Ascending aorta (tissue), 2 donors: ENCODE measurements at regions not wholly inside any gene's neighbourhood (a gene's known extent, or its start where the extent isn't known, plus 50 kb on each side); places are given as distances from the start of the nearest gene placed in this dataset.
"Not testable (repeated sequence)": the region's sequence is repeated elsewhere in the genome, so short reads cannot be mapped to it uniquely, and the experiment has no call there.

Experiments used
- DNase-seq, 2 donors: peaks; one replicate each; pipeline ENCODE4 v3.0.0-alpha.2; 2019; ENCODE audit warnings: low spot score in 2 of 2
- H3K27ac ChIP-seq, 2 donors: fragments of 200-600 bp; sonication (generic); one replicate each; pipeline ENCODE4 v1.5.1; 2016 to 2017; ENCODE audit warnings: mild to moderate bottlenecking in 1 of 2
- H3K27me3 ChIP-seq: fragments of 200-600 bp; sonication (generic); one replicate; pipeline ENCODE4 v1.5.1; 2017
- H3K36me3 ChIP-seq, 2 donors: fragments of 200-600 bp; sonication (generic); one replicate each; pipeline ENCODE4 v1.5.1; 2016
- H3K4me1 ChIP-seq, 2 donors: fragments of 200-600 bp; sonication (generic); one replicate each; pipeline ENCODE4 v1.5.1; 2016 to 2017; ENCODE audit warnings: mild to moderate bottlenecking in 1 of 2
- H3K4me3 ChIP-seq, 2 donors: fragments of 200-600 bp; sonication (generic); one replicate each; pipeline ENCODE4 v1.5.1; 2016 to 2017; ENCODE audit warnings: mild to moderate bottlenecking in 1 of 2
- H3K9me3 ChIP-seq, 2 donors: fragments of 200-600 bp; sonication (generic); one replicate each; pipeline ENCODE4 v1.5.1; 2016
- intact Hi-C: fragments of 100-400 bp; cut with DNase I; formaldehyde crosslinking; loops from one replicate; pipeline ENCODE4 v1.15.1; 2023
- TF ChIP-seq, protein P1 (sequence below), 3 experiments: fragments of 200-600 bp in 2 of 3; fragments of 450-650 bp in 1 of 3; sonication (generic) in 2 of 3; IDR thresholded peaks; one replicate each; pipeline ENCODE4 v1.5.1; 2016 to 2019; ENCODE audit warnings: antibody characterized with exemption in 3 of 3, mild to moderate bottlenecking in 1 of 3, moderate library complexity in 1 of 3

DNA sequence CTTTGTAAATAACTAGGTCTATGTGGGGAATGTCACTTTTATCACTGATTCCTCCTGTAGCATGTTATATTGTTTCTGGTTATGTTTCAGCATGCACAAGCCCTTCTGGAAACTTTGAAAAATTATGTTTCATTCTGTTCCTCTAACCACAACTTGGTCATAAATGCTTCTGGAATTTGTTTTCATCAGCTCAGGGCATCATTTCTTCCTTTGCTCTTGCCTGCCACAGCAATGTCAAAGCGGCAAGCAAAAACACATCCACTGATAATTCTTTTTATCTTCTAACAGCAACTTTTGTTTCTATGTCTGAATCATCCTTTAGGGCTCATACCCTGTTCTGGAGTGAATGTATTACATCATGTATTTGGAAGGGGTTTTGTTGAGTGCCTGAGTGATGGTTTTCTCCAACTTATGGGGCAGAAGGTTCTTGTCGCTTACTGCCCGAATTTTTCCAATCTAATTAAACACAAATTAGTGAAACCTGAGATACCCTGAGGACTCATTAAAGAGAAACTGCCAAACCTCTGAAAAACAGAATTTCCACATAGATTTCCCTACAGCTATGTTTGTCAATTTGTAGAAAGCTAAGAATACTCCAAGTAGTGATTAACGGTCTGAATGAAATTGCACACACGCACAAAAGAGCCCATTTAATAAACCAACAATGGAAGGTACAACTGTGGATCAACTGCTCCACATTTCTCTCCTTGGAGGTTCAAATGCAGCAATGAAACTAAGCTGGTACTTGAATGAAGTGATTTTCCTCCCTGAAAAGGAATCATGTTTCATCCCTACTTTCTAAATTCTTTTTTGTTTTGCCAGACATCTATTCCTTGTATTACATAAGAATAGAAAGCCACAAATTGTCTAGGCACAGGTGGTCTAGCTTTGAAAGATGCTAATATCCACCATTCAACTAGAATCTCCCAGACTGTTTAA lies 173.5 kb upstream of the KRR1 start:
- Histone ChIP-seq H3K27me3 (no peaks in the 10 kb centered on the region), H3K27ac (peak overlapping the region in 1 of 2 donors; percentile 27), H3K36me3 (no peaks in the 10 kb centered on the region), H3K4me1 (no peaks in the 10 kb centered on the region), H3K4me3 (no peak overlapping the region), H3K9me3 (no peaks in the 10 kb centered on the region)
- intact Hi-C loops: no loop called here
- no peak for DNase-seq
- TF ChIP-seq, protein P1, sequence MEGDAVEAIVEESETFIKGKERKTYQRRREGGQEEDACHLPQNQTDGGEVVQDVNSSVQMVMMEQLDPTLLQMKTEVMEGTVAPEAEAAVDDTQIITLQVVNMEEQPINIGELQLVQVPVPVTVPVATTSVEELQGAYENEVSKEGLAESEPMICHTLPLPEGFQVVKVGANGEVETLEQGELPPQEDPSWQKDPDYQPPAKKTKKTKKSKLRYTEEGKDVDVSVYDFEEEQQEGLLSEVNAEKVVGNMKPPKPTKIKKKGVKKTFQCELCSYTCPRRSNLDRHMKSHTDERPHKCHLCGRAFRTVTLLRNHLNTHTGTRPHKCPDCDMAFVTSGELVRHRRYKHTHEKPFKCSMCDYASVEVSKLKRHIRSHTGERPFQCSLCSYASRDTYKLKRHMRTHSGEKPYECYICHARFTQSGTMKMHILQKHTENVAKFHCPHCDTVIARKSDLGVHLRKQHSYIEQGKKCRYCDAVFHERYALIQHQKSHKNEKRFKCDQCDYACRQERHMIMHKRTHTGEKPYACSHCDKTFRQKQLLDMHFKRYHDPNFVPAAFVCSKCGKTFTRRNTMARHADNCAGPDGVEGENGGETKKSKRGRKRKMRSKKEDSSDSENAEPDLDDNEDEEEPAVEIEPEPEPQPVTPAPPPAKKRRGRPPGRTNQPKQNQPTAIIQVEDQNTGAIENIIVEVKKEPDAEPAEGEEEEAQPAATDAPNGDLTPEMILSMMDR (IDR thresholded peaks at IDR 0.05): no peak

DNA sequence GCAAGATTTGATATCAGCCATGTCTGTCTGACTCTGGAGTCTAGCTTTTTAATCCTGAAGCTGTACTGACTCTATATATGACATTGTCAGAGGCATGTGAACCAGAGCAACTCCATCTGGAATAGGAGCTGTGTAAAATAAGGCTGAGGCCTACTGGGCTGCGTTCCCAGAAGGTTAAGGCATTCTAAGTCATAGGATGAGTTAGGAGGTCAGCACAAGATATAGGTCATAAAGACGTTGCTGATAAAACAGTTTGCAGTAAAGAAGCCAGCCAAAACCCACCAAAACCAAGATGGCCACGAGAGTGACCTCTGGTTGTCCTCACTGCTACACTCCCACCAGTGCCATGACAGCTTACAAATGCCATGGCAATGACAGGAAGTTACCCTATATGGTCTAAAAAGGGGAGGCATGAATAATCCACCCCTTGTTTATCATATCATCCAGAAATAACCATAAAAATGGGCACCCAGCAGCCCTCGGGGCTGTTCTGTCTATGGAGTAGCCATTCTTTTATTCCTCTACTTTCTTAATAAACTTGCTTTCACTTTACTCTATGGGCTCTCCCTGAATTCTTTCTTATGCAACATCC lies 172.7 kb upstream of the KRR1 start:
- H3K4me3 ChIP-seq, H3K4me1 ChIP-seq, H3K27me3 ChIP-seq, H3K36me3 ChIP-seq, intact Hi-C loops, DNase-seq, H3K9me3 ChIP-seq: not testable (repeated sequence)
- peak overlapping the region in 1 of 2 donors; percentile 27 for H3K27ac ChIP-seq

DNA sequence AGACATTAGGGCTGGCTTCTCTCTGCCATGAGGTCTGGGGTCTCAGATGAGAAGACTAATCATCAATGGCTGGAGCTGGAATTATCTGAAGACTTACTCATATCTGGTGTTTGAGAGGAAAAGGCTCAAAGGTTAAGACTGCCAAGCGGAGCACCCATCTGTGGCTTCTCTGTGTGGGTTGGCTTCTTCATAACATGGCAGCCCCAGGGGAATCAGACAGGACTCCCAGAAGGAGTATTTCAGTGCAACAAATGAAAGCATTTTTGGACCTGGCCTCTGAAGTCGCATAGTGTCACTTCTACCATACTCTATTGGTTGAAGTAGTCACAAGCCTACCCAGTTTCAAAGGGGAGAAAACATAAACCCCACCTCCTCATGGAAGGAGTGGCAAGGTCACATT lies 171.8 kb upstream of the KRR1 start:
- intact Hi-C loops: no loop called here
- TF ChIP-seq, protein P1 (IDR thresholded peaks at IDR 0.05): no peak
- no peak overlapping the region for H3K27ac ChIP-seq
- no peaks in the 10 kb centered on the region for H3K27me3 ChIP-seq
- no peak overlapping the region for H3K4me3 ChIP-seq
- DNase-seq: no peak
- no peaks in the 10 kb centered on the region for H3K36me3 ChIP-seq
- H3K9me3 ChIP-seq: no peaks in the 10 kb centered on the region
- no peaks in the 10 kb centered on the region for H3K4me1 ChIP-seq

DNA sequence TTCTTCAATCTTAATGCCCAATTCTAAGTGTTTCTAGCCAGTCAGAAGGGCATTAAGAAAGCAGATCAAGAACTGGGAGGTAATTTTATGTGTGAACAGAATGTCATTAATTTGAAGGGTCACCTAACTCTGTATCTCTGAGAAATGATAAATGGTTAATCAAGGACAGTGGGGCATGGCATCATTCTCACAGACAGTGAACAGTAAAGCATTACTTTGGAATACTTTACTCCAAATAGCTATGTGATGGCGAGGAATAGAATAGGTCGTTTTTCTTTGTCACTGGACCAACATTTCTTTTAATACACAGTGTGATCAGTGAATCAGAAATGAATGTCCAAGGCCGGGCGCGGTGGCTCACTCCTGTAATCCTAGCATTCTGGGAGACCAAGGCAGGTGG lies 166.1 kb upstream of the KRR1 start:
- intact Hi-C loops: no loop called here
- TF ChIP-seq, protein P1 (IDR thresholded peaks at IDR 0.05): no peak
- no peak overlapping the region for H3K27ac ChIP-seq

DNA sequence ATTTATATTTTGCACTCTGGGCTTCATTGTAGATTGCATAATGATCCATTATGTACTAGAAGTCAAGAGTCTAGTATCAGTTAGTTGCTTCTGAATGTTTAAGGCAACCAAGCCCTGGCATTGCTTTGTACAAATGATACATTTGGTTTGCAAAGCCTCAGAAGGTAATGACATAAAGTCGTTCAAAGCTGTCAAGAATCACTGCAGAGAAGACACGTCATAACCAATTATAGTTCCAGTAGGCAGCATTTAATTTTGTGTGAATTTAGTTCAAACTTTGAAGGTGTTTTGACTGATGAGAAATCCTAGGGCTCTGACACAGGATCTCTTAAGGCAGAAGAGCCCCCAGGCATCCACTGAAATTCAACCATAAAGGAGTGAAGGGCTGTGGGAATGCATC lies 163.0 kb upstream of the KRR1 start:
- DNase-seq: no peak
- Histone ChIP-seq H3K27me3 (no peaks in the 10 kb centered on the region), H3K4me1 (no peaks in the 10 kb centered on the region), H3K4me3 (no peak overlapping the region), H3K36me3 (no peaks in the 10 kb centered on the region), H3K27ac (no peak overlapping the region), H3K9me3 (no peaks in the 10 kb centered on the region)
- intact Hi-C loops: no loop called here
- TF ChIP-seq, protein P1 (IDR thresholded peaks at IDR 0.05): no peak

More for the DNA sequence above, 166.1 kb upstream of the KRR1 start:
- no peak for DNase-seq
- no peaks in the 10 kb centered on the region for H3K27me3 ChIP-seq
- H3K4me3 ChIP-seq: no peak overlapping the region
- no peaks in the 10 kb centered on the region for H3K4me1 ChIP-seq
- no peaks in the 10 kb centered on the region for H3K9me3 ChIP-seq
- no peaks in the 10 kb centered on the region for H3K36me3 ChIP-seq

DNA sequence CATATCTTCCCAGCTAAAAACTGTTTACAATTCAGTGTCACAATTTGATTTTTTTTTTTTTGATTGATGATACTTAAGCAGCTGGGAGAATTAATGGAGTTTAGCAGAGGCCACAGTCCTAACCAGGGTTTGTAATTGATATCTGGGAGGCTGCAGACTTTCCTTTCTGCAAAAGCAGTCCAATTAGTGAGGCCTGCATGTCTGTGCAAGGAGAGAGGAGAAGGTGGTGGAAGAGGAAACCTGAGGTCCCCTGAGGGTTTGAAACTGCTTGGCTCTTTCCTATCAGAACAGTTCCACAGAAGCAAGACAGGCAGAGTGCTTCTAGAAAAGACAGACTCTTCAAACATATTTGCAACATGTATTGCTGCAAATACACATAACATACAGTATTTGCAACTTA lies 160.8 kb upstream of the KRR1 start:
- no peak overlapping the region for H3K27ac ChIP-seq
- H3K27me3 ChIP-seq: no peaks in the 10 kb centered on the region
- H3K36me3 ChIP-seq: no peaks in the 10 kb centered on the region
- TF ChIP-seq, protein P1 (IDR thresholded peaks at IDR 0.05): no peak
- intact Hi-C loops: no loop called here
- no peaks in the 10 kb centered on the region for H3K4me1 ChIP-seq
- no peak for DNase-seq
- no peaks in the 10 kb centered on the region for H3K9me3 ChIP-seq
- no peak overlapping the region for H3K4me3 ChIP-seq
